Natural killer cell treated with Interleukin-12 subunit alpha and Interleukin-12 subunit beta and Interleukin-15 and Interleukin-18, amount 100 ng/mL, for 72 hours (primary cell): ENCODE measurements at regions not wholly inside any gene's neighbourhood (a gene's known extent, or its start where the extent isn't known, plus 50 kb on each side); places are given as distances from the start of the nearest gene placed in this dataset.
"Not testable (repeated sequence)": the region's sequence is repeated elsewhere in the genome, so short reads cannot be mapped to it uniquely, and the experiment has no call there.

Experiments used
- ATAC-seq, 2 donors: fragments of 150-1000 bp; cut with Tn5 transposase in 1 of 2; sonication (Bioruptor Pico), chemical (Tn5 transposase) in 1 of 2; 2 replicates each; pipeline ENCODE4 v1.10.0; 2021
- DNase-seq: peaks from one replicate; pipeline ENCODE4 v3.0.0; 2022; ENCODE audit warnings: low spot score
- H3K27ac Mint-ChIP-seq, 2 donors: 1 replicate in 1 of 2; 2 replicates in 1 of 2; pipeline ENCODE4 v1.8.0; 2022; ENCODE audit warnings: mixed read lengths in 2 of 2, mild to moderate bottlenecking in 1 of 2, moderate library complexity in 1 of 2
- H3K27me3 Mint-ChIP-seq, 2 donors: 1 replicate in 1 of 2; 2 replicates in 1 of 2; pipeline ENCODE4 v1.8.0; 2022; ENCODE audit warnings: mixed read lengths in 2 of 2
- H3K36me3 Mint-ChIP-seq: one replicate; pipeline ENCODE4 v1.8.0; 2022; ENCODE audit warnings: mixed read lengths
- H3K4me1 Mint-ChIP-seq, 2 donors: 1 replicate in 1 of 2; 2 replicates in 1 of 2; pipeline ENCODE4 v1.8.0; 2022; ENCODE audit warnings: low read depth in 2 of 2, mixed read lengths in 2 of 2, mild to moderate bottlenecking in 1 of 2
- H3K4me3 Mint-ChIP-seq: one replicate; pipeline ENCODE4 v1.8.0; 2022; ENCODE audit warnings: mixed read lengths
- H3K9me3 Mint-ChIP-seq: 2 replicates; pipeline ENCODE4 v1.8.0; 2022; ENCODE audit warnings: mixed read lengths

DNA sequence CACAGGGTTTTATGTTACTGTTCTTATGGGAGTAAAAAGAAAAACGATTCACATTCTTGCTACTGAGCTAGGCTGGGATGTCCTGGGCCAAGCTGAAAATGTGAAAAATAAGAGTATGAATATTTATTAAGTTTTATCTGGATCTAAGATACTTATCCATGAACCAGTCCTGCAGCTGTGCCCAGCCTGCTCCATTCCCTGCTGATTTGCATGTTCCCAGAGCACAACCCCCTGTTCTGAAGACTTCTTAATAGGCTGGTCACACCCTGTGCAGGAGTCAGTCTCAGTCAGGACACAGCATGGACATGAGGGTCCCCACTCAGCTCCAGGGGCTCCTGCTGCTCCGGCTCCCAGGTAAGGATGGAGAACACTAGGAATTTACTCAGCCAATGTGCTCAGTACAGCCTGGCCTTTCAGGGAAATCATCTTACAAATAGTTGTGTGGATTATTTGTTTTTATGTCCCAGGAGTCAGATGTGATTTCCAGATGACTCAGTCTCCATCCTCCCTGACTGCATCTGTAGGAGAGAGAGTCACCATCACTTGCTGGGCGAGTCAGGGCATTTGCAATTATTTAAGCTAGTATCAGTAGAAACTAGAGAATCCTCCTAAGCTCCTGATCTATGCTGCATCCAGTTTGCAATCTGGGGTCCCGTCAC is 1319.1 kb downstream of the RPIA start:
- not testable (repeated sequence) for H3K4me3 Mint-ChIP-seq, H3K9me3 Mint-ChIP-seq, DNase-seq, H3K4me1 Mint-ChIP-seq, H3K36me3 Mint-ChIP-seq, ATAC-seq, H3K27ac Mint-ChIP-seq, H3K27me3 Mint-ChIP-seq

DNA sequence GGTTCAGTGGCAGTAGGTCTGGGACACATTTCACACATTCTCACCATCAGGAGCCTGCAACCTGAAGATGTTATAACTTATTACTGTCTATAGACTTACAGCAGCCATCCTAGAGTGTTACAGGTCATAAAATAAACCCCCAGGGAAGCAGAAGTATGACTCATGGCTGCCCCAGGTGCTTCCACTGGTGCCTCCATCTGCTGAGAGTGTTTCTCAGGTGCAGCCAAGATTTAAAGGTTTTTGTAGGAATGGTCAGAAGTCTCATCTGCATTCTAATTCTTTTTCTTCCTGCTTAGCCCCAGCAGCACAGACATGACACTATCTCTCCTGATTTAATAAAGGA is 1319.6 kb downstream of the RPIA start:
- H3K9me3 Mint-ChIP-seq, H3K4me1 Mint-ChIP-seq, H3K27me3 Mint-ChIP-seq, H3K36me3 Mint-ChIP-seq, H3K27ac Mint-ChIP-seq, ATAC-seq, H3K4me3 Mint-ChIP-seq, DNase-seq: not testable (repeated sequence)

- H3K9me3 Mint-ChIP-seq, H3K36me3 Mint-ChIP-seq, DNase-seq, H3K4me3 Mint-ChIP-seq, H3K4me1 Mint-ChIP-seq, ATAC-seq, H3K27ac Mint-ChIP-seq, H3K27me3 Mint-ChIP-seq: not testable (repeated sequence)
These were observed 1328.4 kb downstream of the RPIA start for GRCh38 chr2:90019908-90020307.

- not testable (repeated sequence) for ATAC-seq, H3K9me3 Mint-ChIP-seq, H3K27me3 Mint-ChIP-seq, H3K36me3 Mint-ChIP-seq, H3K27ac Mint-ChIP-seq, H3K4me1 Mint-ChIP-seq, H3K4me3 Mint-ChIP-seq, DNase-seq
These were observed 1329.8 kb downstream of the RPIA start for GRCh38 chr2:90021234-90021633.

GRCh38 chr2:90027231-90027643 is 1335.8 kb downstream of the RPIA start:
- not testable (repeated sequence) for H3K9me3 Mint-ChIP-seq, H3K36me3 Mint-ChIP-seq, H3K4me3 Mint-ChIP-seq, H3K4me1 Mint-ChIP-seq, ATAC-seq, H3K27me3 Mint-ChIP-seq, DNase-seq, H3K27ac Mint-ChIP-seq

DNA sequence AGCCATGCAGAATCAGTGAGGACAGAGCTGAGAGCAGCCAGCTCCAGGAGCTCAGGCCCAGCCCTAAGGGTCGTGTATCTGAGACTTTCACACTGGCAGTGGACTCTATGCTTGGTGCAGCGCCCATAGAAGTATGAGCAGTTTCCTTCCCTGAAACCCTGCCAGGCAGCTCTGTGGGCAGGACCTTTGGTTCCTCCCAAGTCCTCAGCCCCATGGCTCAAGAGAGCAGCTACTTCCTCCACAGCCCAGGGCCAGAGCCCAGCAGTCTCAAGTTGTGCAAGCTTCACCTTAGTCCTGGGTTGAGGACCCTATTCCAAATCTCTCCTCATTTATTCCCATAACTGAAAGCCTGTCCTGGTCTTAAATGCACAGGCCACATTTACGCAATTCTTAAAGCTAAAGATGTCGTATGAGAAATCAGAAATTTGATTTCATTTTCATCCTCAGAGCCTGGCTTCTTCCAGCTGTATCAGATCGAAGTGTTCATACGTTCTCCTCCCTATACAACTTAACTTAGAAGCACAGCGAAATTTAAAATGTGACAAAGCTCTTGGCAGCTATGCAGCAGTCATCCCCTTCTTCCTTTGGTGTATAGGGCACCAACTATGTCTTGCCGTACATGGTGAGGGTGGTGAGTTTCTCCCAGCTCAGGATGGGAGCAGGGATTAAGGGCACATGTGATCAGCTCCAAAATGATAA is 1337.1 kb downstream of the RPIA start:
- not testable (repeated sequence) for DNase-seq, H3K9me3 Mint-ChIP-seq, H3K27me3 Mint-ChIP-seq, H3K4me3 Mint-ChIP-seq, H3K27ac Mint-ChIP-seq, ATAC-seq, H3K4me1 Mint-ChIP-seq, H3K36me3 Mint-ChIP-seq

DNA sequence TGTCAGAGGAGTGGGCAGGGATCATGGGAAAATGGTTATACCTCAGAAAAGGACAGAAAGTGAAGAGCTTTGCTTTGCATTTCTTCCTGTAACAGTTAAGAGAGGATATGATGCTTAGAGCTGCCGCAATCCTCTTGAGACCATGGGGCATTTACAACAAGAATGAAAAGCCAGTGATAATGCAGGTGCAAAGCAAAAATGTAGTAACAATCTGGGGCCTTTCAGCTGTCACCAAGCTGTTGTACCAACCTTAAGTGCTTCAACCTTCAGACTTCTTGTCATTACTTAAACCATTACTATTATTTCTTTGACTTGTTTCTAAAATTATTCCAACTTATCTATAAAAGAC is 1337.6 kb downstream of the RPIA start:
- ATAC-seq, DNase-seq, H3K27me3 Mint-ChIP-seq, H3K27ac Mint-ChIP-seq, H3K4me3 Mint-ChIP-seq, H3K36me3 Mint-ChIP-seq, H3K9me3 Mint-ChIP-seq, H3K4me1 Mint-ChIP-seq: not testable (repeated sequence)

DNA sequence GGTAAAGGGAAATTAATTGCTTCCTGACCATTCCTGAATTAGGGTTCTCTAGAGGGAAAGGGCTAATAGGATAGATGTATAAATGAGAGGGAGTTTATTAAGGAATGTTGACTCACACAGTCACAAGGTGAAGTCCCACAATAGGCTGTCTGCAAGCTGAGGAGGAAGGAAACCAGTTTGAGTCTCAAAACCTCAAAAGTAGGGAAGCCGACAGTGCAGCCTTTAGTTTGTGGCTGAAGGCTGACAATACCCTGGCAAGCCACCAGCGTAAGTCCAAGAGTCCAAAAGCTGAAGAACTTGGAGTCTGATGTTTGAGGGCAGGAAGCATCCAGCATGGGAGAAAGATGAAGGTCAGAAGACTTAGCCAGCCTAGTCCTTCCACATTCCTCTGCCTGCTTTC is 1340.8 kb downstream of the RPIA start:
- not testable (repeated sequence) for H3K27me3 Mint-ChIP-seq, ATAC-seq, H3K36me3 Mint-ChIP-seq, DNase-seq, H3K9me3 Mint-ChIP-seq, H3K4me1 Mint-ChIP-seq, H3K27ac Mint-ChIP-seq, H3K4me3 Mint-ChIP-seq

- H3K27me3 Mint-ChIP-seq, H3K27ac Mint-ChIP-seq, H3K4me3 Mint-ChIP-seq, H3K4me1 Mint-ChIP-seq, DNase-seq, H3K36me3 Mint-ChIP-seq, H3K9me3 Mint-ChIP-seq, ATAC-seq: not testable (repeated sequence)
These were observed 1344.9 kb downstream of the RPIA start for GRCh38 chr2:90036335-90036734.

GRCh38 chr2:90039093-90039492 is 1347.6 kb downstream of the RPIA start:
- ATAC-seq, DNase-seq, H3K36me3 Mint-ChIP-seq, H3K27ac Mint-ChIP-seq, H3K27me3 Mint-ChIP-seq, H3K9me3 Mint-ChIP-seq, H3K4me1 Mint-ChIP-seq, H3K4me3 Mint-ChIP-seq: not testable (repeated sequence)

DNA sequence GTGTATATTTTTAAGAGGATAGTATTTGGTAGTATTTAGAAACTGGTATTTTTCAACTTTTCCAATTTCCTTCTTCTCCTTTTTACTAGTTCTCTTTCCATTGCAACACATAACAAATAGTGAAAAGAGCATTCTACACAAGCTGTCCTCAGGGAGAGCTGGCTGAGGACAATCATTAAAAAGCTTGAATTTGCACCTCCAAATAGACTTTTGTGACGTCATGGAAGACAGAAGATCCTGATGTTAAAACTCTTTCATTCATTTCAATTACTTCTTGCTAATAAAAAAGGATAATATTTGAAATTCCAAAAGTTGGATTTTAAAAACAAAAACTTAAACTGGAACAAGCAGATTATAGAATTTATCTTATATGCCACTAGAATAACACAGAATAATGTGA is 1356.3 kb downstream of the RPIA start:
- H3K4me1 Mint-ChIP-seq, H3K4me3 Mint-ChIP-seq, ATAC-seq, H3K9me3 Mint-ChIP-seq, H3K27me3 Mint-ChIP-seq, H3K36me3 Mint-ChIP-seq, H3K27ac Mint-ChIP-seq, DNase-seq: not testable (repeated sequence)

DNA sequence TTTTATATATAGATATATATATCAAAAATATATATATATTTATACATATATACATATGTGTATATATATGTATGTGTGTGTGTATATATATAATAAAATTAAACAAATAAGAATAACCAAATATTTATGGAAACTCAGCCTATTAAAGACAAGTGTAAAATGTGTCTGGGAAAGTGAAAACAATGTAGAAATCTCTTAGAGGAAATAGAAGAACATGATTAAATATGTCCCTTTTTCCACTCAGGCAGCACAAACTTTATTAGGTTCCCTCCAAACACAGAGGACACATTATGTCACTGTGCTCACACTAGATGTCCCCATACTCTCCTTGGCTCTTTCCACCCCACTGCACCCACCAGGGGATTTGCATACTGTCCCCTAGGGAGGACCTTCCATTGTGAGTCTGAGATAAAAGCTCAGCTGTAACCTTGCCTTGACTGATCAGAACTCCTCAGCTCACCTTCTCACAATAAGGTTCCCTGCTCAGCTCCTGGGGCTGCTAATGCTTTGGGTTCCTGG is 1360.7 kb downstream of the RPIA start:
- H3K27ac Mint-ChIP-seq = not testable (repeated sequence)

GRCh38 chr2:90069290-90069894 is 1377.9 kb downstream of the RPIA start:
- DNase-seq (no peak), ATAC-seq (no peak)
- Mint-ChIP-seq H3K4me1 (no peaks in the 10 kb centered on the region), H3K27me3 (peaks cover 0 to 7% of the 10 kb centered on the region in 2 donors), H3K36me3 (no peaks in the 10 kb centered on the region), H3K9me3 (peaks cover 4% of the 10 kb centered on the region), H3K27ac (no peak overlapping the region), H3K4me3 (no peak overlapping the region)

More for the DNA sequence above, 1360.7 kb downstream of the RPIA start:
- not testable (repeated sequence) for H3K4me1 Mint-ChIP-seq, H3K27me3 Mint-ChIP-seq, H3K36me3 Mint-ChIP-seq, ATAC-seq, DNase-seq, H3K4me3 Mint-ChIP-seq, H3K9me3 Mint-ChIP-seq

DNA sequence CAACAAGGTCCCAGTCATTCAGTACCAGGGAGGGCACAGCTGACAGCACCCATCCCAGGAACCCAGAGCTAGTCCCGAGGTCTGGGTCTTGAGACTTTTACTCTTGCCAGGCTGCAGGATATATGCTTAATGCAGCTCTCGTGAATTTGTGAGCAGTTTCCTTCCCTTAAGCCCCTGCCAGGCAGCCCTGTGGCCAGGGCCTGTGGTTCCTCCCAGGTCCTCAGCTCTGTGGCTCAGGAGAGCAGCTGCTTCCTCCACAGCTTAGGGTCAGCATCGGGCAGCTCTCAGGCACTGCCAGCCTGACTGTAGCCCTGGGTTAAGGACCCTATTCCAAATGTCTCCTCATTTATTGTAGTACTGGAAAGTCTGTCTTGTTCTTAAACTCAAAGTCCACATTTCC is 1384.8 kb downstream of the RPIA start:
- no peaks in the 10 kb centered on the region for H3K36me3 Mint-ChIP-seq
- peaks cover 0 to 8% of the 10 kb centered on the region in 2 donors for H3K27me3 Mint-ChIP-seq
- ATAC-seq = no peak
- H3K4me1 Mint-ChIP-seq = no peaks in the 10 kb centered on the region
- H3K27ac Mint-ChIP-seq = no peak overlapping the region
- no peak overlapping the region for H3K4me3 Mint-ChIP-seq
- peaks cover 6% of the 10 kb centered on the region for H3K9me3 Mint-ChIP-seq
- DNase-seq = no peak
